T-helper 17 cell (primary cell): ENCODE measurements at regions not wholly inside any gene's neighbourhood (a gene's known extent, or its start where the extent isn't known, plus 50 kb on each side); places are given as distances from the start of the nearest gene placed in this dataset.
"Not testable (repeated sequence)": the region's sequence is repeated elsewhere in the genome, so short reads cannot be mapped to it uniquely, and the experiment has no call there.

Experiments
- ATAC-seq: fragments of 150-1000 bp; cut with Tn5 transposase; 2 replicates; pipeline ENCODE4 v1.10.0; 2021; ENCODE audit warnings: mild to moderate bottlenecking, moderate library complexity
- DNase-seq, 3 donors: peaks; one replicate each; pipeline versions ENCODE4 v3.0.0 to v3.0.0-alpha.2; 2020 to 2021
- H3K9me3 ChIP-seq: one replicate; pipeline ENCODE4 v1.7.0; 2013; ENCODE audit warnings: low read length, mild to moderate bottlenecking; ENCODE audit not compliant: control insufficient read depth, poor library complexity, severe bottlenecking
- H3K27ac Mint-ChIP-seq: one replicate; pipeline ENCODE4 v1.8.0; 2022; ENCODE audit warnings: mild to moderate bottlenecking, moderate library complexity, mixed read lengths
- H3K27me3 Mint-ChIP-seq: one replicate; pipeline ENCODE4 v1.8.0; 2022; ENCODE audit warnings: mixed read lengths
- H3K36me3 Mint-ChIP-seq: one replicate; pipeline ENCODE4 v1.8.0; 2022; ENCODE audit warnings: low read depth, mixed read lengths
- H3K4me1 Mint-ChIP-seq: one replicate; pipeline ENCODE4 v1.8.0; 2022; ENCODE audit warnings: mild to moderate bottlenecking, mixed read lengths
- H3K4me3 Mint-ChIP-seq: one replicate; pipeline ENCODE4 v1.8.0; 2022; ENCODE audit warnings: mild to moderate bottlenecking, moderate library complexity, mixed read lengths

DNA sequence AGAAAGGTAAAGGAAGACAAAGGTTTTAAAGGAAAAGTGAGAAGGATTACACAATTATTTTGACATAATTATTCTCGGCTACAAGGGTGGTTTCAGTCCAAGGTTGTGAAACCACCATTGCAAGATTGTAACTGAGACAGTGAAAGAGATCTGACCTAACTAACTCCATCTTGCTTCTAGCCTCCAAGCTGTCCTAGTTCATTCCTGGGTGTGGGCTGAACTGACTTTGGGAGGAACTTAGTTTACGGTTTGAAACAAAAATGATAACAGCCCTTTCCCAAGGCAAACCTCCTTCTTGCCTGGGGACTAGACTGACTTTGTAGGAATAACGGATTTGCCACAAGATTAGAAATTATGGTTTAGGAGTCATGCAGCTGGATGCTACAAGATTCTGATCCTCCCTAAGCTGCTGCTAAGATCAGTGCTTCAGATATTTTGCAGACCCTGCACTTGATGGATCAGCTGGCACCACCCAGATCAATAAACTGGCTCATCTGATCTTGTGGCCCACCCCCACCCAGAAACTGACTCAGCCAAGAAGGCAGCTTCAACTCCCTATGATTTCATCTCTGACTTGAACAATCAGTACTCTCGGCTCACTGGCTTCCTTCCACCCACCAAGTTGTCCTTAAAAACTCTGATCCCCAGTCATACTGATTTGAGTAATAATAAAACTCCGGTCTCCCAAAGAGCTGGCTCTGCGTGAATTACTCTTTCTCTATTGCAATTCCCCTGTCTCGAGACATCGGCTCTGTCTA is 57.7 kb upstream of the AADACL2 start:
- Mint-ChIP-seq H3K4me1 (no peaks in the 10 kb centered on the region), H3K27ac (no peak overlapping the region), H3K27me3 (peaks cover 6% of the 10 kb centered on the region), H3K4me3 (no peak overlapping the region), H3K36me3 (no peaks in the 10 kb centered on the region)
- ATAC-seq (no peak), DNase-seq (no peak)
- no peaks in the 10 kb centered on the region for H3K9me3 ChIP-seq

DNA sequence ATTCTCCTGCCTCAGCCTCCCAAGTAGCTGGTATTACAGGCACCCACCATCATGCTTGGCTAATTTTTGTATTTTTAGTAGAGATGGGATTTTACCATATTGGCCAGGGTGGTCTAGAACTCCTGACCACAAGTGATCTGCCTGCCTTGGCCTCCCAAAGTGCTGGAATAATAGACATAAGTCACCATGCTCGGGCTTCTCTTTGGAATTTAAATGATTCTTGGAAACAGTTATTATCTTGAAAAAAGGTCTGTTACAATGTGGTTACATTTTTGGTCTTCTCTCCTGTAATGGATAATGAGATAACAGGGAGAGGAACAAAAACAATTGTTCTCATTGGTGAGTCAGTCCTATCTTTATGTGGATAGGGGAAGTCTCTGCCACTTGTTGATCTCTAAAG is 59.8 kb upstream of the AADACL2 start:
- no peaks in the 10 kb centered on the region for H3K4me1 Mint-ChIP-seq
- H3K27me3 Mint-ChIP-seq: peaks cover 5% of the 10 kb centered on the region
- no peak for ATAC-seq
- H3K9me3 ChIP-seq: no peaks in the 10 kb centered on the region
- no peak overlapping the region for H3K4me3 Mint-ChIP-seq
- H3K36me3 Mint-ChIP-seq: no peaks in the 10 kb centered on the region
- no peak for DNase-seq
- H3K27ac Mint-ChIP-seq: no peak overlapping the region

DNA sequence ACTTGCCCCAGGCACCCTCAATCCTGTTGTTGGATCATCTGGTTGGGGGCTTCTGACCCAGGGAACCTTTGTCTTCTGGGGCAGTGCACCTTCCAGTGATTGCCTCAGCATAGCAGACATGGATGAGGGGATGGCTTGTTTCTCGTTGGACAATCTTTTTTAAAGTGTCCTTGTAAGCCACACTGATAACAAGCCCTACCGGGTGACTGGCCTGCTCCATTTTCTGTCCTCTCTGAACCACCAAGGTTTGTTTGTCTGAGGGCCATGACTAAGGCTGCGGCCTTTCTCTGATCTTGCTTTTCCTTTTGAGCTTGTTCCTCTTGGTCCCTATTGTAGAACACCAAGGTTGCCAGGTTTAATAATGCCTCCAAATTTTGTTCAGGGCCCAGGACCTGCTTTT is 66.0 kb upstream of the AADACL2 start:
- DNase-seq, H3K4me1 Mint-ChIP-seq, H3K27ac Mint-ChIP-seq, ATAC-seq, H3K27me3 Mint-ChIP-seq, H3K36me3 Mint-ChIP-seq, H3K4me3 Mint-ChIP-seq, H3K9me3 ChIP-seq: not testable (repeated sequence)

DNA sequence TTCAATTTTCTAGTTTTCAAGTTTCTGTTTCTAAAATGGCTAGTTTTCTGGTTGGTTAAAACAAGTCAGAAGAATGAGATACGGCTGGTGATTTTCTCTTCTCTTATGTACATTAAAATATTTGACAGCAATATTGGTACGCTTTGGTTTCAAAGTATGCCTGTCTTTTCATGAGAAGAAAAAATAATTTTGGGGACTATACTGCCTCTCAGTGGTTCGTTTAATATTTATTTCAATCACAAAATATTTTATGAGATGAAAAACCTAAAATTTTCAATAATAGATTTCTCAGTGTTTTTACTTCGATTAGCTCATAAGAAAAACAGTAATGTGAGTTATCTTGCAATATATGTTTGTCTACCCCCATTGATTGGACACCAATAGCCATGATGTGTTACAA is 72.8 kb upstream of the AADACL2 start:
- DNase-seq (no peak), ATAC-seq (no peak)
- Mint-ChIP-seq H3K36me3 (no peaks in the 10 kb centered on the region), H3K27ac (no peak overlapping the region), H3K27me3 (peaks cover 6% of the 10 kb centered on the region), H3K4me3 (no peak overlapping the region), H3K4me1 (no peaks in the 10 kb centered on the region)
- H3K9me3 ChIP-seq: no peaks in the 10 kb centered on the region

DNA sequence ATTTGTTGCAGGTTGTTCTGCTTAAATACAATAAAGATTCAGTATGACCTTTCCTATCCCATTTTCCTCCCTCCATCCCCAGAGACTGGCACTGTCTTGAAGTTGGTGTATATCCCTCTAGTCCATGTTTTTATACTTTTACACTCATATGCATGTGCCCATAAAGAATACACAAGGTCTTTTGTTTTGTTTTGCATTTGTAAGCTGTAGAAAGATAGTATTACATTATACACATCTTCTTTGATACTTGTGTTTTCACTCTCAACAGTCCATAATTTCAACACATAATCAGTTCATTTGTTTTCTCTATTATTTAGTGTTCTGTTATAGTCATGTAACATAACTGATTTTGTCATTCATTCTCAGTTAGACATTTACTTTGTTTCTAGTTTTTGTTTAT is 88.7 kb upstream of the AADACL2 start:
- H3K4me1 Mint-ChIP-seq: no peaks in the 10 kb centered on the region
- no peak for ATAC-seq
- H3K4me3 Mint-ChIP-seq: no peak overlapping the region
- H3K27ac Mint-ChIP-seq: no peak overlapping the region
- H3K27me3 Mint-ChIP-seq: peaks cover 16% of the 10 kb centered on the region
- no peaks in the 10 kb centered on the region for H3K36me3 Mint-ChIP-seq
- DNase-seq: no peak
- H3K9me3 ChIP-seq: no peaks in the 10 kb centered on the region

DNA sequence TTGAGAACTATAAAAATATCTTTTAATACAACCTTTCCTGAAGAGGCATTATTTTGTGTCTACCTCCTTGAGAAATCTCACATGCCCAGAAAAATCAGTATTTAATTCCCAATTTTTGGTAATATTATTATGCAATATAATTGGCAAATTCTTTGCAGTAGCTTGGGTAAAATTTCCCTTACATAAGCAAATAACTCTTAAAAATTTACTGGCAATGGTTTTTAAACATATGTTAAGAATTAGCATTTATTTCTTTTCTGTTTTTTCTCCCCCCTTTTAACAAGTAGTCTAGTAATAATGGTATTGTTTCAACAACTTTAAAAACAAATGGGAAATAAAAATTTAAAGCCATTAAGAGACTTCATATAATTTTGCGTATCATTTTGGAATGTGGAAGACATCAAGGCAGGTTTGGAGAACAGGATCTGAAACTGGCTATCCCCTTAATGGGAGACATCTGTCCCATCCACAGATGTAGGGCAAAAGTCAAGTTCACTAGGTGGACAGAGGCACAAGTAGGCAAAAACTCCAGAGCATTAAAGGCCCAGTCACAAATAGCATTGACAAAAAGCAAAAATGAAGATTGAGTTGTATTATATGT is 89.6 kb upstream of the AADACL2 start:
- Mint-ChIP-seq H3K27me3 (peaks cover 16% of the 10 kb centered on the region), H3K4me1 (no peaks in the 10 kb centered on the region), H3K4me3 (no peak overlapping the region), H3K27ac (no peak overlapping the region), H3K36me3 (no peaks in the 10 kb centered on the region)
- no peaks in the 10 kb centered on the region for H3K9me3 ChIP-seq
- DNase-seq (no peak), ATAC-seq (no peak)

DNA sequence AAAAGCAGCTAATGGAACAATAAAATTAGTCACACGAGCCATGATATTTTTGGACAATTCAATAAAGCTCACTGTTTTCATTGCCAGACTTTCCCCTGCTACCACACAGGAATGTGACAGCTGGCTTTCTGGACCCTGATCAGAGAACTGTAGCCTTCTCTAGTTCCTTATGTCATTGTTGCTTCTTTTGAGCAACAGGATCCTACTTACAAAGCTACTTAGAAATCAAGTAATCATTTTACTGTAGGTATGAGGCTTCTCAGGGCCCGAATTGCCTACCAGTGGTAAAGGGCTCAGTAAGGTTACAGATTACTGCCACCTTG is 94.3 kb upstream of the AADACL2 start:
- DNase-seq (no peak), ATAC-seq (no peak)
- no peaks in the 10 kb centered on the region for H3K9me3 ChIP-seq
- H3K36me3 Mint-ChIP-seq: no peaks in the 10 kb centered on the region
- H3K4me1 Mint-ChIP-seq: no peaks in the 10 kb centered on the region
- H3K27me3 Mint-ChIP-seq: peaks cover 14% of the 10 kb centered on the region
- H3K4me3 Mint-ChIP-seq: no peak overlapping the region
- no peak overlapping the region for H3K27ac Mint-ChIP-seq

DNA sequence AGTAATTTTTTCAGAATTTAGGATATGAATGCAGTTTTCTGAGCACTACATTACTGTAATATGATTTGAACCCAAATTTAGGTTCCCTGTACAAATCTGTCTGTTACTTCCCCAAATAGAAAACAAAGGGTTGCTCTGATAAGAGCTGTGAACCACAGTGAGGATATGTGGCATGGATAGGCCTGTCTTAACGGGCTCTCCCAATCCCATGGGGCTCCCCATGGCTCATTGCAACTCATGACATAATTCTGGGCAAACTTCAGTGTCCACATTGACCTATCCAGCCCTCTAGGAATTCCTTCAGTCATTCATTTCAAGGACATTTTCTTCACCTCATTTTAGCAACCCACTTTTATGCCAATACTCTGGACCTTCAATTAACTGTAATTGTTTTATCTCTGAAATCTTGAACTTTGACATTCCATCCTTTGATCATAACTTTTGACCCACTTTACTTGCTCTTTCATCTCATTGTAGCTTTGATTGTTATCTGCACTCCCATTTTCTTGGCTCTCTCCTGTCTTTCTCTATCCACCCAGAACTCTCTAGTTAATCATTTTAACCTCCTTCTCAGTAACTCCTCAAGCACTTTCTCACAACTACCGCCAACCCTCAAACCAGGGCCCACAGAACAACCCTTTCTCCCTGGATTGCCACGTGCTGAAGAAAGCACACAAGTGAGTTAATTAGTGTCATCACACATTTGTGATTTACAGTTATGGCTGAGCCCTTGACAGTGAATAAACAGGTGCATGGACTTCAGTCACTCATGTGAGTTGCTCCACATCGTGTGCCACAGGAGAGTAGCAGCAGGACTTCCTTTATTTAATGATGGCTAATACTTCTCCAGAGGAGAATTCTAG is 94.9 kb upstream of the AADACL2 start:
- Mint-ChIP-seq H3K4me1 (no peaks in the 10 kb centered on the region), H3K27ac (no peak overlapping the region), H3K27me3 (peaks cover 14% of the 10 kb centered on the region), H3K4me3 (no peak overlapping the region), H3K36me3 (no peaks in the 10 kb centered on the region)
- DNase-seq (no peak), ATAC-seq (no peak)
- no peaks in the 10 kb centered on the region for H3K9me3 ChIP-seq

DNA sequence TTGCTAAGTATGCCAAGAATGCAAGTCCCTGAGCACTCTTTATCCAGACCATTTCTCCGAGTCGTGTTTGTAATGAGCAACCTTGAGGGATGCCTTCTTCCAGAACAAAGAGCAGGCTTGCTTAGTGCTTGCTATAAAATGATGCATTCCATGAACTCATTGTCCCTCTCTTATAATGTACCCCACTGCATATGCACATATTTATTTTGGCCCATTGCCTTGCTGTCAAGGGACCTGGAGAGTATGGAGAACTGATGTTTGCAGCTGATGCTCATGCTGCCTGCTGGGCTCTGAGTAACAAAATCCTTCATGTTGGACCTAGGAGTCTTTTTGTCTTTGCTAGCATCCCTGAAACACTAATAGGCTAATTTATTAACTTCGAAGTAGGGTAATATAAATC is 97.8 kb upstream of the AADACL2 start:
- H3K9me3 ChIP-seq: no peaks in the 10 kb centered on the region
- no peak overlapping the region for H3K4me3 Mint-ChIP-seq
- ATAC-seq (no peak), DNase-seq (no peak)
- peaks cover 20% of the 10 kb centered on the region for H3K27me3 Mint-ChIP-seq
- no peaks in the 10 kb centered on the region for H3K36me3 Mint-ChIP-seq
- no peak overlapping the region for H3K27ac Mint-ChIP-seq
- no peaks in the 10 kb centered on the region for H3K4me1 Mint-ChIP-seq

DNA sequence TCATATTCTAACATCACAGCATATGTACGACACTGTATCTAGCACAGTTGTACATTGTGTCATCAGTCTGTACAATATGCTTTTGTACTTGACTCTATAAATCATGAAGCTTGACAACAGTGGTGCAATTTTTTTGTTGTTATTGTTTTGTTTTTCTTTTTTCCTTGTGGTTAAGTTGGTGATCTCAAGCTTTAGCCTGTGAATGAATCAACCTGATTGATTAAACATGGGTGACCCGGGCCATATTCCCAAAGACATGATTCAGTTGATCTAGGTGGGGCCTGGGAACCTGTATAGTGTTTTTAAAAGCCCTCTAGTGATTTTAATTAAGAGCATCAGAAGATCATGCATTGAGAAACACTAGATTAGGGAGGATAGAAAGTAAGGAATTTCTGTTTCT is 101.8 kb upstream of the AADACL2 start:
- no peak overlapping the region for H3K27ac Mint-ChIP-seq
- no peak for ATAC-seq
- H3K27me3 Mint-ChIP-seq: peaks cover 36% of the 10 kb centered on the region
- no peaks in the 10 kb centered on the region for H3K36me3 Mint-ChIP-seq
- H3K4me3 Mint-ChIP-seq: no peak overlapping the region
- no peaks in the 10 kb centered on the region for H3K9me3 ChIP-seq
- H3K4me1 Mint-ChIP-seq: no peaks in the 10 kb centered on the region
- DNase-seq: no peak

DNA sequence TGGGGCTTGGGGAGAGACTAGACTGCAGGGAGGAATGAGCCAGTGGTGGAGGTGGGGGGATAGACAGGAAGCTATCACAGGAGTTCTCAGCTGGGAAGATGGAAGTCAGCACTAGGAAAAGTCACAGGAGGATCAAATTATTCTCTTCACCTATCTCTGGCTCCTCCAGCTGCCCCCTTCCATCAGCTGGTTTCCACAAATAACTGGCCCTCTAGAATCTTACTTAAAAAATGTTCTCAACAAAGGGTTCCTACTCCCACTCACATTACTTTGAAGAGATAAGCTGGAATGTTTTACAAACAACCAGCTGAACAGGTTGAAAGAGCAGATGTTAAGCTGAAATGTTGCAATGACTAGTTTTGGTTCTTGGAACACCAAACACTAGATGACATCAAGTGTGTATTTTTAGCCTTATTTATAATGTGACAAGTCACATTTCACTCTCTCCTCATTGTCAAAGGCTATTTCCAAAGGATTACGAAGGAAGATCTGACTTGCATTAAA is 102.7 kb upstream of the AADACL2 start:
- ATAC-seq (no peak), DNase-seq (no peak)
- Mint-ChIP-seq H3K36me3 (no peaks in the 10 kb centered on the region), H3K4me3 (no peak overlapping the region), H3K27ac (no peak overlapping the region), H3K4me1 (no peaks in the 10 kb centered on the region), H3K27me3 (peaks cover 40% of the 10 kb centered on the region)
- H3K9me3 ChIP-seq: no peaks in the 10 kb centered on the region

DNA sequence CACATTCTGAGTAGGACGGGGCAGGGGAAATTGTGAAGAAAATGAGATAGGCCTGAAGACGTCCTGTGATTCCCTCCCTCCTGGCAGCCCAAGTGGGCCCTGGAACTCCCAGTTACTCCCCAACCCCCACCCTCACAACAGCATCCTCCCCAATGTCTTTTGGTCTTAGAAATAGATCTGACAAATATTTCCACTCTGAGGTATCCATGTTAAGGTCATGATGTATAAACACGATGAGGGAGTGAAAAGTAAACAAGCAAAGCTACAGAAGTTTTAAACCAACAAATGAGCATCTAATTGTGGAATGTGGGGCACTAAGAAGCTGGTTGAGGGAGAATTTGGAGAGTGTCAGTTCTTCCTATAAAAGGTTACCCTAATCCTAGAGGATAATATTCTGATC is 103.7 kb upstream of the AADACL2 start:
- no peaks in the 10 kb centered on the region for H3K36me3 Mint-ChIP-seq
- no peak for ATAC-seq
- peaks cover 34% of the 10 kb centered on the region for H3K27me3 Mint-ChIP-seq
- no peak overlapping the region for H3K27ac Mint-ChIP-seq
- H3K4me1 Mint-ChIP-seq: no peaks in the 10 kb centered on the region
- no peak overlapping the region for H3K4me3 Mint-ChIP-seq
- no peaks in the 10 kb centered on the region for H3K9me3 ChIP-seq
- DNase-seq: no peak

DNA sequence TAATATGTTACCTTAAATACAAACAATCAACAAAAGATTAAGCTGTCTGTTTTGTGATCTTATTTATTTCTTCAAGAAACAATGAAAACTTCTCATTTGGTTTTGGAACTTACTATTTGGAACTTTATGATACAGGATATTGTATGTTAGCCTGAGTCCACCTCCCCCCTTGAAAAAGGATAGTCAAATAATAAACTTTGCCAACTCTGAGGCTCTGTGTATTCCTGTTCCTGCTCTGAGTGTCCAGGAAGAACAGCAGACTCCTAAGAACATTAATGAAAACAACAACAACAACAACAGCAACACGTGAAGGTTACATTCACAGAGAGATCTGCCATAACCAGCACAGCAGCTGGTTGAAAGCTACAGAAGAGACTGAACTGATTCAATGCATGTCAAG is 108.1 kb upstream of the AADACL2 start:
- ATAC-seq: no peak
- no peaks in the 10 kb centered on the region for H3K9me3 ChIP-seq
- H3K36me3 Mint-ChIP-seq: no peaks in the 10 kb centered on the region
- H3K27ac Mint-ChIP-seq: no peak overlapping the region
- H3K27me3 Mint-ChIP-seq: peaks cover 17% of the 10 kb centered on the region
- DNase-seq: no peak
- no peaks in the 10 kb centered on the region for H3K4me1 Mint-ChIP-seq
- no peak overlapping the region for H3K4me3 Mint-ChIP-seq
